ENCODE measurements at regions not wholly inside any gene's neighbourhood (a gene's known extent, or its start where the extent isn't known, plus 50 kb on each side); places are given as distances from the start of the nearest gene placed in this dataset.

DNA sequence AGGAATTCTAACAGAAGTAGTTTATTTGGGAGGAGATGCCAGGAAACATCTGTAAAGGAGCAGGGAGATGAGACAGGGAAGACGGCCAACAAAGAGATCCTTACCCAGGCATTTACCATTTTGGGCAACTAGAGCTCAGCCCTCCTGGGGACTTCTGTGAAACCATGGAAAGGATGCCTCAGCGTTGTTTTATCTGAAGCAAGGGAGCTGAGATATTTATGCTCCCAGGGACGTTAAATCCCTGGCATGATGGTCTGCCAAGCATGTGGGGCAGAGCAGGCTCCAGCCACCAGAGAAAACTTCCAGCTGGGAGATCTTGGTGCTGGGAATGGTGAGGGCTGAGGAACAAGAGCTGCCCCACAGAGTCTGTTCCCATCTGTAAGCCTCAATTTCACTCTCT, 114.8 kb upstream of the FOXF1 start:
- no peak for DNase-seq

DNA sequence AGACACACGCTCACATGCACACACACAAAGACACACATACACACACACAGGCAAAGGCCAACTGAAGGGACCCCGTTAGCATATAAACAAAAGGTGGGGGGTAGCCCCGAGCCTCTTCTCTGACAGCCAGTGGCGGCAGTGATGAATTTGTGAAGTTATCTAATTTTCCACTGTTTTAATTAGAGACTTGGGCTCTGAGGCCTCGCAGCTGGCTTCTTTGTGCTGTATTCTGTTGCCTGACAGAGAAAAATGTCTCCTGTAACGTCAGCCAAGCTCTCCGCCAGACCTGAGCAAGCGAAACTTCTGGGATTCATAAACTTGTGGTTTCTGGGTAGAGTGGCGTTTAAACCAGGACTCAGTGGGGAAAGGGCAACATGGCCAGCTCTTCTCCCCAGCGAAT, 113.9 kb upstream of the FOXF1 start:
- DNase-seq = no peak

DNA sequence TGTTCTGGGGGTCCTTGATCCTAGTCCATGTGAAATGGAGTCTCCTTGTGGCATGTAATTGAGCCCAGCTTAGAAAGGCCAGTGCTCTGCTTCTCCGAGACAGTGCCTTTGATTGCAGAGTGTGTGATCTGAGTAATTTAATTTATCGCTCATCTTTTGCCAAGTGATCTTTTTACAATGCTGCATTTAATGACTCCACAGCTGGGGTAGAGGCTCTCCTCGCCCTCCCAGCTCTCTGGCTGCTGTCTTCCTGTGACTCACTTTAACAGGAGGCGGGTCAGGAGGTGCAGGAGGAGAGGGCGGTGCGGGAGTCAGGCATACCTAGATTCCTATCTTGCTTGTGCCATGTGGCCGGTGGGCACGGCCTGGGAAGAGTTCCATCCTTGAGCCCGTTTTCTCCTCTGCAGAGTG, 113.4 kb upstream of the FOXF1 start:
- DNase-seq = no peak

DNA sequence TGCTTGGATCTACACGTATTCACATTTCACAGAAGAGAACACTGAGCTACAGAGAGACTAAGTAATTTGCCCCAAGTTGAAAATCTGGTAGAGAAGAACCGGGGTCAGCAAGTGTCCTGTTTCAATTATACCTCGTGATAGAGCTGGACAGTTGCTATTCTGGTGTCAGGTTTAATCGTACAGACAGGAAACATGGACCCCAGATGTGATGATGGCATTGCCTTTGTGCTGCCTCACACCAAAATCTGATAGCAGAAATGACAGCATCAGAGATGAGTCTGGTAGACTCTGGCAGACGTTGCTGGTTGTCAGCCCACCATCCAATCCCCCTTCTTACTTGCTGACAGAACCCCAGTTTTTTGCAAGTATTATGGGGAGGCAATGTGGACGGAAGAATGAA, 112.1 kb upstream of the FOXF1 start:
- DNase-seq = no peak

DNA sequence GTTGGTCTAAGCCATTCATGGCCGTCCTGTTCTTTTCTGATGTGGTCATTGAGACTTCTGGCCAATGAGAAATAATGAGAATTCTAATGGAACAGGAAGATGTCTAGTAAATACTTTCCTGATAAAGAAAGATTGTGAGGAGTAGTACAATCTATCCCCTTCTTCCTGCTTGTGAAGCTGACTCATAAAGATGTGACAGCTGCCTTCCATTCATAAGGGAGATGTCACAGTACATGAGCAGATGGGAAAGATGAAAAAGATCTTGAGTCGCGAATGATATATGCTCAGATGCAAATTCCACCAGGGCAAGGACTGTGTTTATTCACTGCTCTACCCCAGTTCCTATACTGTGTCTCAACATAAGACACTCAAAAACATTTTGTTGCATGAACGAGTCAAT, 111.7 kb upstream of the FOXF1 start:
- no peak for DNase-seq

DNA sequence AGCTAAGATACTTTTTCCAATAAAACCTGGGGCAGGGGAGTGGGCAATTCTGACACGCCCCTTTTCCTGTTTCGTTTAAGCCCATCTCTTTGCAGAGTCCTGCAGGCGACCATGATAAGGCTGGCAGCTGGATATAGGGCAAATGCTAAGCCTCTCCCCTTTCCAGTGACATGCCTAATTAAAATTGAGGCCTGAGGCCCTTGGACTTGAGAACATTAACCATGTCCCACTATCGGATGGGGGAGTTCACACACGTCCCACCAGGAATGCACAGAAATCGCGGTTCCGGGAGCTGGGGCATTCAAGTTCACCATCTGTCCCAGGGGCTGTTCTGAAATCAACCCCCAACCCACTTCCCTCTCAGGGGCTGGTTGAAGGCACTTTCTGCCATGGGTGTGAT, 109.2 kb upstream of the FOXF1 start:
- DNase-seq = no peak

DNA sequence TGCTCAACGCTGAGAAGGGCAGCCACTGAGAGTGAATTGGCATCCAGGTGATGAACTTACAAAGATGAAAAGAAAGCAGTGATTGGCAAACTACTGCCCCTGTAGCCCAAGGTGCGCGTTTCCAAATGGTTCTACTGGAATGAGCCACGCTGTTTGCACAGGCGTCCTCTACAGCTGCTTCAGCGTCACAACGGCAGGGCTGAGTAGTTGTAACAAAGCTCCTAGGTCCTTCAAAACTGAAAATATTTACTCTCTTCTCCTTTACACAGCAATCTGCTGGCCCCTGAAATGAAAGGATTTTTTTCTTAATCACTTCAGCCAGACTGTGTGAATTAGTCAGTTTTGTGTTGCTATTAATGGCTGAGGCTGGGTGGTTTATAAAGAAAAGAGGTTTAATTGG, 107.2 kb upstream of the FOXF1 start:
- no peak for DNase-seq

DNA sequence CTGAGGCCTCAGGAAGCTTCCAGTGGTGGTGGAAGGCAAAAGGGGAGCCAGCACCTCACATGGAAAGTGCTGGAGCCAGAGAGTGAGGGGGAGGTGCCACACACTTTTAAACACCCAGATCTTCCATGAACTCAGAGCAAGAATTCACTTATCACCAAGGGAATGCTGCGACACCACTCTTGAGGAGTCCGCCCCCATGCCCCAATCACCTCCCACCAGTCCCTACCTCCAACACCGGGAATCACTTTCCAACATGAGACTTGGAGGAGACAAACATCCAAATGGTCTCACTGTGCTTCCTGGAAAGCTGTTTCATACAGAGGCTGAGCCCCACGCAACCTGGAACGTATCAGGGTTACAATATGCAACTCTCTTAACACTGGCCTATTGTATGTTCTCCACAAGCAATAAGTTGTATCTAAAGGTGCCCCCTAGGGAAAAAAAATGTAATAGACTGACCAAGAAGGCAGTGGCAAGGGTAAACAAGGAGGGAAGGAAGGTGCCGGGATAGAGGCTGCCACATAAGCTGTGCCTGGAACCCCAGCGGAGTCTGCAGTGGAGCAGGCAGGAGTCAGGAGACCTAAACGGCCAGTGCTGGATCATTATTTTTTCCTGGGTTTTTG, 106.7 kb upstream of the FOXF1 start:
- DNase-seq = no peak

DNA sequence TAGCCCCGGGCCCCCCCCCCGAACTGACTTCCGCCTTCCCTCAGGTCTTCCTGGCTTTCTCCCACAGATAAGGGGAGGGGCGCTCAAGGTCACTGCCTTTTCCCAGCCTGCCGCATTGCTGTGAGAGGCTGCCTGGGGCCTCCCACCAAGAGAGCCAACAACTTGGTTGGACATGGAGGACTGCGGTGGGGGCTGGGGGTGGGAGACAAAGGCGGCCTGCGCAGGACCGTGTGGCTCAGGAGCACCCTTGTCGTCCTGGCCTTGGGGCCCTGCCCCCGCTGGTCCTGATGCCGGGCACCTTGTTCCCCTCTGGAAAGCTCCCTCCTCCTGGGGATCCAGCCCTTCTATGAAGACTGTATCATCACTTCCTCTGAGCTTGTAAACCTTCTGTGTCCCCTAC, 105.6 kb upstream of the FOXF1 start:
- DNase-seq = no peak

DNA sequence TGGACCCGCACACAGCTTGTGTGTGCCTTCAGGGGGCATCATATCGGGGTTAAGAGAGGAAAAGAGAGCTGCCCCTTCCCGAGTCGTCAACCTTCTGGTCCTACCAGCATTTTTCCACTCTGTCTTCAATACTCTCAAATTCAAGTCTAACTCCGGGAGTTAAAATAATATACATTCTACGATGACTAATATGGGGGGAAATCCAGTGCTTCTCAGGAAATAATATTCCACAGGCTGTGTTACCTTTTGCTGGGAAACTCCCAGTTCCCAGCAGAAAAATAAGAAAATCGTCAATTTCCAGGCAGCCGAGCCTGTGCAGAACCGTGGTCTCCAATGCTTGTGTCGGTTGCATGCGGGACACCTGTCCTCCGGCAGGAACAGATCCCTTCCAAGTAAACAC, 105.0 kb upstream of the FOXF1 start:
- DNase-seq = no peak

DNA sequence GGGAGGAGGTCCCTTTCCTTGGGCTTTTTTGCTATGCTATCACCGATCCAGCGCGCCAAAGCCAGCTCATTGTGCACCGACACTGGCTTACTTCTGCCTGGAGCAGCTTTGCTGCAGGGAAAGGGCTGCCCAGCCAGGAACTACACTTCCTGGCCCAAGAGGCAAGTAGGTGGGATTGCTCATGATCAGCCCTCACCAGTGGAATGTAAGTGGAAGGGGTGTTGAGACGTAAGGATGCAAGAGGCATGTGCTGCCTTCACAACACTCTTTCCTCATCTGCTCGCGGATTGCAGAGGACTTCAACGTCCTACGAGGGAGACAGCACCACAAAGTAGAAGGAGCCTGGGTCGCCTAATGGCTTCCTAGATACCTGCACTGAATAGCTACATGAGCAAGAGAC, 104.3 kb upstream of the FOXF1 start:
- DNase-seq = no peak

DNA sequence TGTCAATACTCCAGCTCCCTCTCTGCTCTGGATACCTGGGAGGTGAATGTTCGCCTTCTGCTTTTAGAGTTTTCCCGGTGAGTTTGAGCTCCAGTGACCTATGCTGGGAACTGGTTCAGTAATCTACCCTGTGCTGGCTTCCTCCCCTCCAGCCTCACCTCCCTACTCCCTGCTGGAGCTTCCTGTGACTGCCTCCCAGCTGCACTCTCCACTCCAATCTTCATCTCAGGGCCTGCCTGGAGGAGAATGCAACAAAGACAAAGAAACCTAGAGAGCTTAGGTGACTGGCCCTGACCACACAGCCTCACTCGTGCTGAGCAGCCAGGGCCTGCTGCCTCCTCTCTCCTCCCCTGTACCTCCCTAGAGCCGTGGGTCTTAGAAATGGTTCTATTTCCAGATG, 101.6 kb upstream of the FOXF1 start:
- DNase-seq = no peak

DNA sequence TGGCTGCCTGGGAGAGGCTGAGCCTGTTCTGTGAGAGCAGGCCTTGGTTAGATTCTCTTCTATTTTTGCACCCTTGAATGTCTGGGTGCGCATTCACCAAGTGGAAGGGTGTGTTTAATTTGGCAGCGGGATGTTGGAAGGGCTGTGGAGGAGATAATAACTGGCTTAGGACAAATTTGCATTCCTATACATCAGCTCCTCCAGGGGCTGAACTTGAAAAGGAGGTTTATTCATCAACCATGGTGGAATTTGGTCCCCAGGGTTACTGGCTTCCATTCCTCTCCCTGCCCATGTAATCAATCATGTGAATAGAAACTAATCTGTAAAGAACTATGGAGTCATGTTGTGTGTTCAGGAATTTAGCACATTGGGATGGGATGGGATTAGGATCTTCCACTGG, 100.2 kb upstream of the FOXF1 start:
- no peak for DNase-seq

DNA sequence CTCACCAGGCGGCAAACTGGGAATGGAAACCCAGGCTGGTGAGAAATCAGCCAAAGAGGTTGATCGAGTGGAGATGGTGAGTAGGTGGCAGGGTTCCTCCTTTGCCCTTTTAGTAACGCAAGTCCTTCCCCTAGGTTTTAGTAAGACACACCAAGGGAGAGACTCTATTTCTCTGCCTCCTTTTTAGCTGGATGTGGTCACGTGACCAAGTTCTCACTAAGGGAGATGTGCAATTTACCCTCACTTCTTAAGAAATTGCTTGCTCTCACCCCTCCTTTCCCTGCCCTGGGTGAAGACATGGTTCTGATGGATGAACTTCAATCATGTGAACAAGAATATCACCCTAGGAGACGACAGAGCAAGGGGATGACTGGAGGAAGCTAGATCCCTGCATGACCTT, 99.8 kb upstream of the FOXF1 start:
- DNase-seq = no peak

DNA sequence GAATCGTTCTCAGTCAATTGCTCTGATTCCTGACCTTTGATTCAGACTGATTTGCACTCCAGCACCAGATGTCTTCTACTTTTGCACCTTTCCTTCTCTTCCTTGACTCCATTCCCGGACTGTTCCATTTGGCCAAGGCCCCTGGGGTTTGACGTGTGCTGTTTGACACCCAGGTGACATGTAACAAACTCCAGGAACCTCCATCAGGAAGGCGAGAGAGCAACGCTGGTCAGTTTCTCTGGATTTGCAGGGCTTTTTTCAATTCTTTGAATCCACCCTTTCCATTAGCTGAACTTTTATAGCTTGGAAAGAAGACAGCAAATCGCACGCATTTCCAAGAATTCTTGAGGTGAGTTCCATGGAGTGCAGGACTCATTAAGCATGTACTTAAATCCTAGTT, 98.4 kb upstream of the FOXF1 start:
- DNase-seq = no peak

DNA sequence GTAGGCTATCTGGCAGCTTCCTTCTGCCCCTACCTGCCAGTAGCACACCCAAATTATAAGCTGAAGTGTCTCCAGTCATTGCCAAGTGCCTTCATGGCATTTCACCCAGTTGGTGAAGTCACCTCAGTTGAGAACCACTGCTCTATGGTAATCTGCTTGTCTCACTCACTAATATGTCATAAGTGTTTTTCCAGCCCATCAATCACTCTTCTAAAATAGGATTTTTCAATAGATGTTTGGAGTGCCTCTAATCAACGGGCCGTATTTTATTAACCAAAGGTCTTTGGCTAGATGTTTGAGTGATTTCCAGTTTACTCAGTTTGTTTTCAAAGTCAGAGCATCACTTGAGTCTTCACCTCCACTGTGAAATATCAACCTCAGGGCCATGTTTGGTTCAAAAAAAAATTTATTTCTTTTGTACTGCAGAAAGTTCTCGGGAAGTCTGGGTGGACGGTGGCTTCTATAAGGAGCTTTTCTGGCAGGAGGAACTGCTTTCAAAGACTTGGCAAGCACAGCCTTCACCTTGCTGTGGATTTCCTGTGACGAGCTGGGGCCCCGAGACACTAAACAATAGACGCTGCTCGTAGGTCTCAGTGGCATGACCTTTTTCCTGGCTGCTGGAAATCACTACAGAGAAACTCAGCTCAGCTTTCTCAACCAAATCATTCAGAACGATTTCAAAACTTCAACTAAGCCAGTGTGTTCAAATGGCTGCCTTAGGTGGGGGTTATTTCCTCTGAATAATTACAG, 95.2 kb upstream of the FOXF1 start:
- DNase-seq = no peak

DNA sequence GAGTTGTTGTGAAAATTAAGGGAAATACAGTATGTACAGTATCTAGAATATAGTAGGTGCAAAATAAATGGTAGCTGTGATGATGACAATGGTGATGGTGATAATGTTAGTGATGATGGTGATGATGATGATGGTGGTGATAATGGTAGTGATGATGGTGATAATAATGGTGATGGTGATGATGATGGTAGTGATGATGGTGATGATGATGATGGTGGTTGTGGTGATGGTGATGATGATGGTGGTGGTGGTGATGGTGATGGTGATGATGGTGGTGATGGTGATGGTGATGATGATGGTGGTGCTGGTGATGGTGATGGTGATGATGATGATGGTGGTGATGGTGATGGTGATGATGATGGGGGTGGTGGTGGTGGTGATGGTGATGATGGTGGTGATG, 91.3 kb upstream of the FOXF1 start:
- DNase-seq = no peak

DNA sequence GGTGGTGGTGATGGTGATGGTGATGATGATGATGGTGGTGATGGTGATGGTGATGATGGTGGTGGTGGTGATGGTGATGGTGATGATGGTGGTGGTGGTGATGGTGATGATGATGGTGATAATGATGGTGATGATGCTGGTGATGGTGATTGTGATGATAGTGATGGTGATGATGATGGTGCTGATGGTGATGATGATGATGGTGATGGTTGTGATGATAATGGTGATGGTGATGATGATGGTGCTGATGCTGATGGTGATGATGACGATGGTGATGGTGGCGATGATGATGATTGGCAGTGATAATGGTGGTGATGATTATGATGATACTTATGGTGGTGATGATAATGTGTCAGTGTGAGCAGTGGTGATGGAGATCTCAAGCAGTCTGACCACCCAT, 90.8 kb upstream of the FOXF1 start:
- no peak for DNase-seq

DNA sequence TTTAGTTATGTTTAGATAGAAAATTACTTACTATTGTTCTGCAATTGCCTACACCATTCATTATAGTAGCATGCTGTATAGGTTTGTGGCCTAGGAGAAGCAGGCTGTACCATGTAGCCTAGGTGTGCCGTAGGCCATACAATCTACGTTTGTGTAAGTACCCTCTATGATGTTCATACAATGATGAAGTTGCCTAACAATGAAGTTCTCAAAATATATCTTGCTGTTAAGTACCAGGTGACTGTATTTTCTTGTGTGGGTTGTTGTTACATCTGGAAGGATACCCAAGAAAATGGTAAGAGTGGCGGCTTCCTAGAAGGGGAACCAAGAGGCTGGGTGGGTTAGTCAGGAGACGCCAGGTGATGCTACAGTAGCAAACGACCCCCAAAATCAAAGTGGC, 88.3 kb upstream of the FOXF1 start:
- no peak for DNase-seq

DNA sequence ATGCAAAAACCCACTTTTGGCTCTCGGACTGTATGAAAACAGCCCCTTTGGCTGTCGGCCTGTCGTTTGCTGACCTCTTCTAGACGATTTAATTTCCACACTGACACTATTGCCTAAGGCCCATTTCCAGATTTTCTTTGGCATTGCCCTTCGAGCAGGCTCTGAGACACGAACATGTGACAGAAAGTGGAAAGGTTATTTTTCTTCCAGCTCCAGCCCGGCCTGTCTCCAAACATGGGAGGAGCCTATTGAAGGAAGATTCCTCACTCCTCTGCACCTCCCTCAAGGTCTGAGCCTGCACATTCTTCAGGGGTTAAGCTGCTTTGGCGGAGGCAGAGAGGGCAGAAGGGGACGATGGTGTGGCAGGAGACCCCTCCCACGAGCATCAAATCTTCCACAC, 85.9 kb upstream of the FOXF1 start:
- DNase-seq = no peak

DNA sequence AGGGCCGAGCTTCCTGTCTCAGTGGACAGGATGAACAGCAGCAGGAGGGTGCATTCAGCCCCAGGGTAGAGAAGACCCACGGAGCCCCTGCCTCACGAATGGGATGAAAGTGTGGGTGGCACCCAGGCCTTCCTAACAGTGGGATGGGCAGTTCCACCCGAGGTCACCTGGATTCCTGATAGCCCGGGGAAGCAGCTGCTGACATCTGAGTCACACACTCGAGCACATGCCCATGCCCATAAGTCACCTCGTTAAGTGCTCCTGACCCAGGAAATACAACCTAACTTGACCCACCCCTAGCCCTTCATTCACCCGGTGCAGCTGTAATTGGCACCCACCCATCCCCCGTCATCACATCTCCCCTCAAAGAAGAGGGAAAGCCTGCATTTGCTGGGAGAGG, 85.3 kb upstream of the FOXF1 start:
- DNase-seq = no peak

DNA sequence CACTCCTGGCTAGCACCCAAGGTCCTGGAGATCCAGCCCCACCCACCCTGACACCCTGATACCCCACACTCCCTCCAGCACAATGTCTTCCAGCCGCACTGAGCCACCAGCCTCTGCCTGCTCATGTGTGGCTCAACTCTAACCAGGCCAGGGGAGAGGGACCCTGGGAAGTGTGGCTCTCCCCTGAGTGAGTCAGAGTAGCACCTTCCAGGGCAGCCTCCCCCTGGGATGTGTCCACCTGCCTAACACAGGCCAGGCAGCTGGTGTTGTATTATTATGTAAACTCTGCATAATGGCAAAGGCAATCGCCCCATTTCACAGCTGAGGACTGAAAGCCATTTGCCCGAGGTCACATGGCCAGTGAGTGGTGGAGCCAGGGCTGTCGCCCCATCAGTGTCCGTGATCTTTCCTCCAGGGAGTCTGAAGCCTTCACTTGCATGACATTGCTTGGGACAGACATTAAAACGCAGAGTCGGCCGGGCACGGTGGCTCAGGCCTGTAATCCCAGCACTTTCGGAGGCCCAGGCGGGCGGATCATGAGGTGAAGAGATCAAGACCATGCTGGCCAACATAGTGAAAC, 84.2 kb upstream of the FOXF1 start:
- no peak for DNase-seq

DNA sequence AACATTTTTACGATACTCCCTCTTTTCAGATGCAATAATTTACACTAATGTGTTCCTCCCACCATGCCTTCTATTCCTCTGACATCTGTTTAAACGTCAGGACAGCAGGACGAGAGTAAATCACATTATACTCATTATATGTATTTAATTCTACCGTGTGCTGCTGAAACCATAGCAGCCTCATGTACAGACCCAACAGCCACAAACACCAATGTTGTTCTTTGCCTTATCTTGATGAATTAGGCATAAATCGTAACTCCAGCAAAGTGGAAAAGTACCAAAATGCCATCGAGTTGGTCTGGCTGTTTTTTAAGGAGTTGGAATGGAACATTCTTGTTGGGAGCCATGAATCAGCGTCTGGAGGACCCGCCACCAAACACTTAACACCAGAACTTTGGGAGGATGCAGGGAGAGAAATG, 82.9 kb upstream of the FOXF1 start:
- DNase-seq = no peak

DNA sequence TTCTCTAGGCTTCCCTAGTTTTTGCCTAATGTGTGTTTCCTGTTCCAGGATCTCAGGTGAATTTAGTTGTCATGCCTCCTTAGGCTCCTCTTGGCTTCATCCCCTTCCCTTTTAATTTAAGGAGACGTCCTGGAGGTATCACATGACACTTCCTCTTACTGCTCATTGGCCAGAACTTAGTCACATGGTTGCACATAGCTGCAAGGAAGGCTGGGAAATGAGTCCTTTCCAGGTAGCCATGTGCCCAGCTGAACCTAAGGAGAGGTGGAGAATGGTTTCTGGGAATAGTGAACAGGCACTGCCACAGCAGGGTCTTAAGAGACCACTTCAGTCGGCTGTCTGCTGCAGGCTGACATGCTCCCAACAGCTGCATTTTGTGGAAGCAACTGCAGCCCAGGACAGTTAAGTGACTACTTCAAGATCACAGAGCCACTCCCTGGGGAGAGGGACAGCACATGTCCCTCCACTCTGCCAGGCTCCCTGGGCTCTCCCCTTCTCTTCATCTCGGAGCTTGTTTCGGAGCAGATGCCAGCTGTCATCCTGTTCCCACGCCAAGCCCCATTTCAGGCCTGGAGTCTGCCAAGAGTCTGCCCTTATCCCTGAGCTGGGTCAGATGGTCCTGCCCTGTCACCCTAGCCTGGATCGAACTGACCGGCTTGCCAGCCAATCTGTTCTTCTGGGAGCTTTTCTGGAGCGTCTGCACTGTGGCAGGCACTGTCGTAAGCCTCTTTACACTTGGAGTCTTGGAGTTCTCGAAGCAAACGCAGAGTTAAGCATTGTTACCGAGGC, 81.4 kb upstream of the FOXF1 start:
- DNase-seq = no peak
